ENCODE measurements at regions not wholly inside any gene's neighbourhood (a gene's known extent, or its start where the extent isn't known, plus 50 kb on each side); places are given as distances from the start of the nearest gene placed in this dataset.

GRCh38 chr7:19969859-19970493 is 196.6 kb upstream of the TMEM196 start:
- TF ChIP-seq CTCF (IDR thresholded peaks at IDR 0.05) (no peak), ZFX (IDR thresholded peaks at IDR 0.05; ENCODE audit: borderline replicate concordance) (no peak)

Measured in 22Rv1 (cell line).